Urothelium cell line (cell line): ENCODE measurements at regions not wholly inside any gene's neighbourhood (a gene's known extent, or its start where the extent isn't known, plus 50 kb on each side); places are given as distances from the start of the nearest gene placed in this dataset.

Experiments used
- DNase-seq: peaks from one replicate; pipeline ENCODE4 v3.0.0; 2011; ENCODE audit warnings: low spot score, mixed read lengths
- FAIRE-seq: peaks from 2 replicates; lab custom pipeline; 2011; peaks lifted over from hg19 to GRCh38; lab: Jason Lieb, UNC

GRCh38 chr10:78894089-78894840 is 174.5 kb upstream of the ZMIZ1 start:
- FAIRE-seq (no peak), DNase-seq (no peak)

DNA sequence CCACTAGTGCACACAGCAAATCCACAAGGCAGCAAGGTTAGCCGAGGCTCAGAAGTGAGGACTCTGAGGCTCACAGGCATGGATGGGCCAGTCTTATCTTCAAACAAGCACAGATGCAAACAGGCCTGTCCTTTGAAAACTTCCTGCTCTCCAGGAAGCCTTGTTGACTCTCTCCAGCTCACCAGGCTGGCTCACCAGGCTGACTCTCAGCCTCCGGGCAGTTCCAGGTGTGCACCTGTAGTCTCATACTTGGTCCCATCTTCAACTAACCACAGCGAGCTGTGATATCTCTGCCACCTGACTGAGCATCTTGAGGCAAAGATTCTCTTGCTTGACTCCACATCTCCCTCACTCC is 173.9 kb upstream of the ZMIZ1 start:
- FAIRE-seq (no peak), DNase-seq (no peak)

DNA sequence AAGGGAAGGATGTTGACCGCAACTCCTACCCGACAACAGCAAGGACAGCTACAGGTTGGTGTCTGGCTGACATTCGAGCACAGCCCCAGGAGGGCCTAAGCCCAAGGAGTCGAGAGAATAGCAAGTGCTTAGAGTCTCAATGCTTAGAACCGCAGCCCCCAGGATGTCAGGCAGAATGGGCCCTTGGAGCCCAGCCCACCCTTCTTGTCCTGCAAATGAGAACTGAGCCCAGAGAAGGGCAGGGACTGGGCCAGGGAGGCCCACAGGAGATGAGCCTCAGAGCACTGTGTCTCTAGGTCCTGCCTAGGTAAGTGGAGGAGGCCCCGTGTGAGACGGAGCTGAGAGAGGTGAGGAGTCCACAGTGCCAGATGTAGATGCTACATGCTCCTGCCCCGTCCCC is 173.3 kb upstream of the ZMIZ1 start:
- DNase-seq (no peak), FAIRE-seq (no peak)

DNA sequence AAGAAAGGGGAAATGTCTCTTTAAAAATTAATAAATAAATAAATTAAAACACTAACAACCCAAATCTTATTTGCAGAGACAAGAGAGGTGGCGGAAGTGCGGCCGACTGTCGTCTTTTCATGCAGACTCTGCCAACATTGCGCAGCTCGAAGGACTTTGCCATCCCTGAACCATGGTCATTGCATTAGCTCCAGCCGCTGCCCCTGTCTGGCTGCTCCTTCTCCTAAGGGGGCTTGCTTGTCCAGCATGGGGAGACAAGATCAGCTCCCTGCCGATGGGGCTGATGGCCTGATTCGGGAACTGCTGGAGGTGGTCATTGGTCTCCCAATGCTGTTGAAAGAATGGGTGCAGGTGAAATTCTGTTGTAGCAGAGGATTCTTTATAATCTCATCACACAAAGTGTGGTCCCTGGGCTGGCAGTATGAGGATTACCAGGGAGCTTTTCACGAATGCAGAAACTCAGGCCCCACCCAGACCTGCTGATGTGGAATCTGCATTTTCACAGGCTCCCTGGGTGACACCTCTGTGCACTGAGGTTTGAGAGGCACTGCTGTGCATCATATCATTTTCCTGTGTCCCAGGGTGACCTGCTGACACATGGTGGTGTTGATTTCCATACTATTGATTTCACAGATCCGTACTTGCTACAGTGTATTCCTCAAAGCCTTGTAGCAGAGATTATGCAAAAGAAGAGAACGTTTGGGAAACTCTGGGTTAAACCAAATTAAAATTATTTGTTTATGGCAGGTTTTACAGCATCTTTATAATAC is 172.4 kb upstream of the ZMIZ1 start:
- no peak for FAIRE-seq
- no peak for DNase-seq

- no peak for DNase-seq
- FAIRE-seq, result no peak
These were observed 170.2 kb upstream of the ZMIZ1 start for GRCh38 chr10:78898341-78899097.

GRCh38 chr10:78899098-78899754 is 169.5 kb upstream of the ZMIZ1 start:
- FAIRE-seq, result no peak
- DNase-seq, result no peak

- FAIRE-seq, result no peak
These were observed 168.6 kb upstream of the ZMIZ1 start for GRCh38 chr10:78899996-78900714.

GRCh38 chr10:78900715-78901430 is 167.9 kb upstream of the ZMIZ1 start:
- DNase-seq (no peak), FAIRE-seq (no peak)

More at GRCh38 chr10:78899996-78900714, 168.6 kb upstream of the ZMIZ1 start:
- no peak for DNase-seq

DNA sequence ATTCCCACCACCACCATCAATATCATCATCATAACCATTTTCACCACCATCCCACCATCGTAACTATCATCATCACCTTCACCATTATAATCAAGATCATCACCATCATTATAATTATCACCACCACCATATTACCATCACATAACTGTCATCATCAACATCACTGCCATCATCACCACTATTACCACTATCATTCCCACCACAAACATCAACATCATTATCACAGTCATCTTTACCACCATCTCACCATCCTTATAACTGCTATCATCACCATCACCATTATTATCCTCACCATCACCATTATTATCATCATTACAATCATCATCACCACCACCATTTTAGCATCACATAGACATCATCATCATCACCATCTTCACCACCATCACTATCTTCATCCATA is 167.1 kb upstream of the ZMIZ1 start:
- peak; percentile 98 for FAIRE-seq
- DNase-seq, result no peak

DNA sequence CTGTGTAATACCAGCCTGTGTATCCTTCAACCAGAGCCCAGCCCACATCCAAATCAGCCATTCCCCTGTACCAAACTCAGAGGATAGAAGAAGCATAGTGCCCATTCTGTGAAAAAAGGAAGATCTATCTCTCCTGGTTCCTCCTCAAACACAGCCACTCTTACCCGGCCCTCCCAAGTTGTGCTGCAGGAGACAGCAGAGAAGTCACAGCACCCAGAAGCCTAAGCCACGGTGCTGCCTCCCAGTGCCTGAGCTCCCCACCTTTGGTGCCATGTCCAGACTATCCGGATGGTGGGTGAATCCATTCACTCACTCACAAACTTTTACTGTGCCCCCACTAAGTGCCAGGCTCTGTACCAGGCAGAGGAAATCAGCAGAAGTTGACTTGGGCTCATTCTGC is 166.0 kb upstream of the ZMIZ1 start:
- FAIRE-seq (no peak), DNase-seq (no peak)

DNA sequence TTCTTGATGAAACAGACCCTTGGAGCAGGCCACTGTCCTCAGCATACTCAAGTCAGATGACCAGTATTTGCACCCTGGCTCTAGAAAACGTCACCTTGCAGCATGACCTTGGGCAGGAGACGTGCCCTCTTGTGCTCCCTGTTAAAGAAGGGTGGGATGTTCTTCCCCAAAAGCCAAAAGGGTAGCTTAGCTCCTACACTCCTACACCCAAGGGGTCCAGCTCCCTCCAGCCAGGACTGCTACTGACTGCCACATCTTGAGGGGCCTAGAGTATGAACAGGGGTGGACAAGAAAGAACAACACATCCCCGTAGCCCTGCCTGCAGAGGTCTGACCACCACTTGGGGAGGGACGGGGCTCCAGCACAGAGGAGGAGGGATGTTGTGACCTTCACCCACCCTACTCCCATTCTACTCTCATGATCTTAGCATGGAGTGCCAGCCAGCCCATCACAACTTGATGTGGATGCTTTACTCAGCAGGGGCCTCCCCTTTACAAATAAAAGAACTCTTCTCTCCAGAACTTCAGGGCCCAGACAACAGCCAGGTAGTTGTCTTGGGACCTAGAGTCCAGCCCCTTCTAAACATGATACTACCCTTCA is 165.3 kb upstream of the ZMIZ1 start:
- DNase-seq, result no peak
- FAIRE-seq, result no peak

DNA sequence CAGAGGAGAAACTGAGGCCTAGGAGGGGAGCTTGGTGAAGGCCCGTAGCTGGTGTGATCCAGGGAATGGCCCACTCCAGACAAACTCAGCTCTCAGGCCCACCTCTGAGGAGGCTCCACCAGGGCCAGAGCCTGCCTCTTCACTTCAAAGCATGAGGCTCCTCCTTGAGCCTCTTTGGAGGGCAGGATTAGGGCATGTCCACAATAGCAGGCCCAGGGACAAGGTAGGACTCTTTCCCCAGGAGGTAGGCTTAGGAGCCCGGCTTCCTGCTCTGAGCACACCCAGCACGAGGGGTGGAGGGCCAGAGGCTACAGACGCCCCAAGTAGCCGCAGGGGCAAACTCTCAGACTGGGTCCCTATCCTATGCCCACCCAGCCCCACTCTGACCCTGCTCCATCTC is 164.6 kb upstream of the ZMIZ1 start:
- no peak for FAIRE-seq
- DNase-seq, result no peak

DNA sequence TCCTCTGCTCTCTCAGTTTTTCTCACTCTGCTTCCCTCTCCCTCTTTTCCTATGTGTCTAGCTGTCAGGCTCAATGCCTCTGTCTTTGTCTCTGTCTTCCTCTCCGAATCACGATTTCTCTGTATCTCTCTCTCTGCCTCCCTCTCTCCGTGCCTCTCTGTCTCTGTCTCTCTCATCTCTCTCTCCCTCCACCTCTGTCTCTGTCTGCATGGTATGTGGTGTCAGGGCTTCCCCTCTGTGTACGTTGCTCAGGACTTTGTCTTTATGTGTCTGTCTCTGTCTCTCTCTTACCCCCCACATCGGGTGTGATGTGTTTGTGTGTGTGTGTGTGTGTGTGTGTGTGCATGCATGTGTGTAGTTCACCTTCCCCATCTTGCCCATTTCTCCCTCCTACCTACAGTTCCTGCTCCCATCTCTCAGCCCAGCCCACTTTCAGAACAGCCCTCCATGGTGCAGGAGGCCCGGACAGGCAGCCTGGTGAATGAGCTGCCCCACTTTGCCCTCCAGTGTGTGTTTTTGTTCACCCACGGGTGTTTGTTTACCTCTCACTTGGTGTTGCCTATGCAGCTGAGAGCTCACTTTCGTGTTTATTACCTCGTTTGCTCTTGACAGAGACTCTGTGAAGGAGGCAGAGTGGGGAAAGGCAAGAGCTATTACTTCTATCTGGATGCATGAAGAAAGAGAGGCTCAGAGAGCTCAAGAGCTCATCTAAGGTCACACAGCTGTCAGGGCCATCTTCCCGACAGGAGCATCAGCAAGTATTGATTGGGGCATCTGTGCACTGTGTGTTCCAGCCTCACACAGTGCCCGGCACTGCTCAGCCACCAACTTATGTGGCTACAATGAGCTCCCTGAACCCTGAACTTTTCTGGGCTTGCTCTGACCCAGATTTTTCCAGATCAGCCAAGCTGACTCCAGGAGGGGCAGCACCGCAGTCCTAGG is 163.5 kb upstream of the ZMIZ1 start:
- DNase-seq (no peak), FAIRE-seq (peak; percentile 35)

GRCh38 chr10:78905957-78906308 is 162.8 kb upstream of the ZMIZ1 start:
- FAIRE-seq, result no peak

GRCh38 chr10:78906734-78907390 is 161.9 kb upstream of the ZMIZ1 start:
- FAIRE-seq (no peak), DNase-seq (no peak)

More at GRCh38 chr10:78905957-78906308, 162.8 kb upstream of the ZMIZ1 start:
- DNase-seq, result no peak

DNA sequence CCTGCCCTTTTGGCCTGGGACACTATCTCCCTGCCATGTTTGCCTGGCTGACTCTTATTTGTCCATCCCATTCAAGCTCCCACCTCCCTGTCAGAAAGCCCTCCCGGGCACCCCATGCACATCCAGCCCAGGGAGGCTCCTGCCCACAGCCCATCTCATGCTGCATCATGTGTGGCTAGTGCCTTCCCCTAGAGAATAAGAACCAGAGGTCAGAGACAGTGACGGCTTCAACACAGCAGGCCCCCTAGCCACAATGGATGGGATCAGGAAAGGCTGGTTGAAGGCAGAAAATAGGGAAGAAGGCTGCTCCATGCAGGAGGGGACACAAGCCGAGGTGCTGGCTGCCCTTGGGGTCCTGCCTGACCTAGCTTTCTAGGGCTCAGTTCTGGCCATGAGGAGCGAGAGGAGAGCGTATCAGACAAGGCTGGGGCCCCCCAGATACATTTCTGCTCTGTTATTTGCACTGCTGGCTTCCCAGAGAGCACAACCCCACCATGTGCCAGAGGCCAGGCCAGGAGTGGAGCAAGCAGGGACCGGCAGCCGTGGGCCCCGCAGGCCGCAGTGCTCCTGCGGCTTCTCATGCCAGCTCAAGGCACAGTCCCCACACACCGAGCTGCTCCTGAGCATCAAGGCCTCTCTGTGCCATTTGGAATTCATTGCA is 161.1 kb upstream of the ZMIZ1 start:
- DNase-seq (no peak), FAIRE-seq (no peak)

DNA sequence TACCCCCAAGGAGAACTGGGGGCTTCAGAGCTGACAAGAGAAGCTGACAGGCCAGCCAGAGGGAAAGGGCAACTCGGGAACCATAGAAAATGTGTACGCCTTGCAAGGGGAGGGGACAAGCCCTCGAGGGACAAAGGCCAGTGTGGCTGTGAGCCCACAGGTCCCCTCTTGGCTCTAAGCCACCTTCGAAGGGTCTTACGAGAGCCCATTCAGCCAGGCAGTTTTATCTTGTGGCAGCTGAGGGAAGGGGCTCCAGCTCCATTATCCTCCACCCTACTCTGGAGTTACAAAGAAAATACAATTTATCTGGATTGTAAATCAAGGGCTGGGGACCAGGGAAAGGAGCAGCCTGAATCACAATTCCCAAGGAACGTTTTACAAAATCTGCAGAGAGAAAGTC is 159.5 kb upstream of the ZMIZ1 start:
- FAIRE-seq, result no peak
- no peak for DNase-seq
